ENCODE measurements at regions not wholly inside any gene's neighbourhood (a gene's known extent, or its start where the extent isn't known, plus 50 kb on each side); places are given as distances from the start of the nearest gene placed in this dataset.

- DNase-seq, result no peak
Observed at GRCh38 chr11:69569306-69570200, 71.4 kb upstream of the CCND1 start.

DNA sequence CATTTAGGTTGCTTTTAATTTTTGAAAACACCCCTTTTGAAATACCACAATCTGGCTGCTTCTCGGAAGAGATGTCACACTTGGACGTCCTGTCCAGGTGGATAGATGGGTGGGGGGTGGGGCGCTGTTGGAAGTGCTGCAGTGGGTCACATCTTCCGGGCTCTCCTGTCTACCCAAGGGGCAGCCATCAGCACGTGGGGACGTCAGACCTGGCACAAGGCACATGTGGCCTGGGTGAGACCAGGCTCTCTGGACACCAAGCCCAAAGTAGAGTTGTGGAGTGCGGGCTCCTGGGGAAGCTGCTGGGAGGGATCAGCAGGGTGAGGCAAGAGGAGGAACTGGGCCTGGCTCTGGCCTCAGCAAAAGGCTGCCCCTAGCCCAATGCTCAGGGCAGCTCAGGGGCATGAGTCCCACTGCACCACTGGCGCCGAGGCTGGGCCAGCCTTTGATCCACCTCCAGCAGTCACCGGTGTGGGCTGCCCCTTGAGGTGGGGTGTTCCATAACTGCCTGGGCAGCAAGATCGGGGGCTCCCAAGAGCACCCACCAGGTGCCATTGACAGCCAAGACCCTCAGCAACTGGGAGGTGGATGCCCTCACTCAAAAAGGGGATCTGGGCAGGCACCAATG, 68.6 kb upstream of the CCND1 start:
- no peaks in the 10 kb centered on the region for H3K4me1 ChIP-seq (ENCODE audit: control insufficient read depth, insufficient read depth, low read length)
- no peaks in the 10 kb centered on the region for H3K27me3 ChIP-seq (ENCODE audit: control insufficient read depth, insufficient read depth, low read length, poor library complexity, severe bottlenecking)
- no peaks in the 10 kb centered on the region for H3K4me1 Mint-ChIP-seq
- no peak overlapping the region for H3K27ac ChIP-seq (ENCODE audit: low read depth, low read length)
- H3K4me3 ChIP-seq (ENCODE audit: low read length), result no peak overlapping the region
- DNase-seq, result no peak
- no peak overlapping the region for H3K27ac Mint-ChIP-seq
- H3K36me3 Mint-ChIP-seq (ENCODE audit: low read depth), result no peaks in the 10 kb centered on the region
- H3K4me3 Mint-ChIP-seq, result no peak overlapping the region
- 88 to 94% methylated on average over 8 to 11 of the region's 11 CpGs for WGBS, 2 experiments (ENCODE audit: insufficient coverage in 1 of 2, insufficient read length in 1 of 2)
- H3K9ac ChIP-seq (ENCODE audit: extremely low read depth, low read length, poor library complexity, severe bottlenecking), result no peak overlapping the region
- no peaks in the 10 kb centered on the region for H3K27me3 Mint-ChIP-seq (ENCODE audit: insufficient read depth)
- no peaks in the 10 kb centered on the region for H3K9me3 Mint-ChIP-seq
- H3K9me3 ChIP-seq (ENCODE audit: control insufficient read depth, low read length), result no peaks in the 10 kb centered on the region
- no peaks in the 10 kb centered on the region for H3K36me3 ChIP-seq (ENCODE audit: control insufficient read depth, insufficient read depth, low read length)
- TF ChIP-seq, protein P1, sequence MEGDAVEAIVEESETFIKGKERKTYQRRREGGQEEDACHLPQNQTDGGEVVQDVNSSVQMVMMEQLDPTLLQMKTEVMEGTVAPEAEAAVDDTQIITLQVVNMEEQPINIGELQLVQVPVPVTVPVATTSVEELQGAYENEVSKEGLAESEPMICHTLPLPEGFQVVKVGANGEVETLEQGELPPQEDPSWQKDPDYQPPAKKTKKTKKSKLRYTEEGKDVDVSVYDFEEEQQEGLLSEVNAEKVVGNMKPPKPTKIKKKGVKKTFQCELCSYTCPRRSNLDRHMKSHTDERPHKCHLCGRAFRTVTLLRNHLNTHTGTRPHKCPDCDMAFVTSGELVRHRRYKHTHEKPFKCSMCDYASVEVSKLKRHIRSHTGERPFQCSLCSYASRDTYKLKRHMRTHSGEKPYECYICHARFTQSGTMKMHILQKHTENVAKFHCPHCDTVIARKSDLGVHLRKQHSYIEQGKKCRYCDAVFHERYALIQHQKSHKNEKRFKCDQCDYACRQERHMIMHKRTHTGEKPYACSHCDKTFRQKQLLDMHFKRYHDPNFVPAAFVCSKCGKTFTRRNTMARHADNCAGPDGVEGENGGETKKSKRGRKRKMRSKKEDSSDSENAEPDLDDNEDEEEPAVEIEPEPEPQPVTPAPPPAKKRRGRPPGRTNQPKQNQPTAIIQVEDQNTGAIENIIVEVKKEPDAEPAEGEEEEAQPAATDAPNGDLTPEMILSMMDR (conservative IDR thresholded peaks at IDR 0.05), result no peak

More at GRCh38 chr11:69569306-69570200, 71.4 kb upstream of the CCND1 start:
- Histone ChIP-seq H3K27ac (ENCODE audit: low read depth, low read length) (no peak overlapping the region), H3K9me3 (ENCODE audit: control insufficient read depth, low read length) (no peaks in the 10 kb centered on the region), H3K27me3 (ENCODE audit: control insufficient read depth, insufficient read depth, low read length, poor library complexity, severe bottlenecking) (no peaks in the 10 kb centered on the region), H3K4me1 (ENCODE audit: control insufficient read depth, insufficient read depth, low read length) (no peaks in the 10 kb centered on the region), H3K36me3 (ENCODE audit: control insufficient read depth, insufficient read depth, low read length) (no peaks in the 10 kb centered on the region), H3K9ac (ENCODE audit: extremely low read depth, low read length, poor library complexity, severe bottlenecking) (no peak overlapping the region), H3K4me3 (ENCODE audit: low read length) (no peak overlapping the region)
- Mint-ChIP-seq H3K27me3 (ENCODE audit: insufficient read depth) (no peaks in the 10 kb centered on the region), H3K36me3 (ENCODE audit: low read depth) (no peaks in the 10 kb centered on the region), H3K4me3 (no peak overlapping the region), H3K27ac (no peak overlapping the region), H3K9me3 (peaks cover 3% of the 10 kb centered on the region), H3K4me1 (no peaks in the 10 kb centered on the region)
- TF ChIP-seq, protein P1 (conservative IDR thresholded peaks at IDR 0.05), result no peak
- whole genome bisulfite sequencing, 2 experiments (ENCODE audit: insufficient coverage in 1 of 2, insufficient read length in 1 of 2), result 88 to 97% methylated on average over 10 to 21 of the region's 21 CpGs

GRCh38 chr11:69572861-69573260, 68.1 kb upstream of the CCND1 start:
- Histone ChIP-seq H3K4me3 (ENCODE audit: low read length) (no peak overlapping the region), H3K9me3 (ENCODE audit: control insufficient read depth, low read length) (no peaks in the 10 kb centered on the region), H3K36me3 (ENCODE audit: control insufficient read depth, insufficient read depth, low read length) (no peaks in the 10 kb centered on the region), H3K4me1 (ENCODE audit: control insufficient read depth, insufficient read depth, low read length) (no peaks in the 10 kb centered on the region), H3K9ac (ENCODE audit: extremely low read depth, low read length, poor library complexity, severe bottlenecking) (no peak overlapping the region), H3K27me3 (ENCODE audit: control insufficient read depth, insufficient read depth, low read length, poor library complexity, severe bottlenecking) (no peaks in the 10 kb centered on the region), H3K27ac (ENCODE audit: low read depth, low read length) (no peak overlapping the region)
- Mint-ChIP-seq H3K9me3 (no peaks in the 10 kb centered on the region), H3K27ac (no peak overlapping the region), H3K36me3 (ENCODE audit: low read depth) (no peaks in the 10 kb centered on the region), H3K4me3 (no peak overlapping the region), H3K4me1 (no peaks in the 10 kb centered on the region), H3K27me3 (ENCODE audit: insufficient read depth) (no peaks in the 10 kb centered on the region)
- TF ChIP-seq, protein P1 (conservative IDR thresholded peaks at IDR 0.05), result no peak
- no peak for DNase-seq
- 83 to 90% methylated on average over 2 to 5 of the region's 5 CpGs for WGBS, 2 experiments (ENCODE audit: insufficient coverage in 1 of 2, insufficient read length in 1 of 2)

All from endodermal cell (in vitro differentiated cells).